K562 (cell line): ENCODE measurements at regions not wholly inside any gene's neighbourhood (a gene's known extent, or its start where the extent isn't known, plus 50 kb on each side); places are given as distances from the start of the nearest gene placed in this dataset.

Experiments used
- ATAC-seq: fragments of 200-7000 bp; cut with Tn5 transposase; 3 replicates; pipeline ENCODE4 v1.9.1; 2020; ENCODE audit warnings: moderate library complexity
- BruUV-seq: library from RNA; stranded (reverse); fragments of 400-500 nt; replicated peaks from 2 replicates; lab custom pipeline; 2021; lab: Mats Ljungman, UMichigan
- CTCF ChIA-PET: fragments of 300-600 bp; formaldehyde crosslinking; extraction: SDS; loops from one replicate; lab custom pipeline; 2021; ENCODE audit warnings: low intra/inter-chr PET ratio; lab: Yijun Ruan, JAX
- POLR2A ChIA-PET: fragments of 300-600, 350-650 bp; sonication (Branson Sonifier 250); formaldehyde crosslinking; extraction: SDS; loops from one replicate; lab custom pipeline; 2021; ENCODE audit warnings: antibody characterized with exemption, inconsistent platforms; lab: Yijun Ruan, JAX
- DNase-seq, 4 experiments: peaks; one replicate each; pipeline versions ENCODE4 v3.0.0 to v3.0.0-alpha.2; 2011 to 2018; ENCODE audit warnings: low spot score in 3 of 4, mixed read lengths in 3 of 4; ENCODE audit errors: extremely low read depth in 1 of 4
- FAIRE-seq: peaks from 2 replicates; lab custom pipeline; 2011; peaks lifted over from hg19 to GRCh38; lab: Jason Lieb, UNC
- H2AFZ ChIP-seq: 2 replicates; pipeline ENCODE4 v1.6.0; 2011; ENCODE audit warnings: low read depth, low read length, control low read depth, inconsistent platforms
- H3K27ac ChIP-seq: fragments of 200-600 bp; 3 replicates; pipeline ENCODE4 v1.8.0; 2011; ENCODE audit warnings: low read depth, mild to moderate bottlenecking, control low read depth, inconsistent platforms, low read length, moderate library complexity, mixed read lengths; ENCODE audit errors: extremely low read depth
- H3K27me3 ChIP-seq, 2 experiments: fragments of 300-600 bp in 1 of 2; 2 replicates in 1 of 2; 3 replicates in 1 of 2; pipeline versions ENCODE4 v1.6.0 to v1.8.0; 2011; ENCODE audit warnings: inconsistent platforms in 2 of 2, low read length in 2 of 2, mild to moderate bottlenecking in 1 of 2, mixed read lengths in 1 of 2, moderate library complexity in 1 of 2; ENCODE audit not compliant: control insufficient read depth in 2 of 2, insufficient read depth in 2 of 2
- H3K36me3 ChIP-seq: fragments of 300-600 bp; 3 replicates; pipeline ENCODE4 v1.8.0; 2011; ENCODE audit warnings: mild to moderate bottlenecking, low read length, inconsistent platforms; ENCODE audit not compliant: control insufficient read depth, insufficient read depth
- H3K4me1 ChIP-seq, 2 experiments: fragments of 200-600 bp in 1 of 2; replicated peaks in 1 of 2; 2 replicates in 1 of 2; 3 replicates in 1 of 2; pipeline versions ENCODE4 v1.5.1 to v1.8.0; 2011; ENCODE audit warnings: inconsistent platforms in 2 of 2, low read length in 2 of 2, mild to moderate bottlenecking in 1 of 2, mixed read lengths in 1 of 2, moderate library complexity in 1 of 2; ENCODE audit not compliant: control insufficient read depth in 2 of 2, insufficient read depth in 2 of 2
- H3K4me2 ChIP-seq: 2 replicates; pipeline ENCODE4 v1.6.1; 2011; ENCODE audit warnings: low read length, control low read depth, inconsistent platforms, mixed read lengths; ENCODE audit not compliant: insufficient read depth
- H3K4me3 ChIP-seq: fragments of 200-600 bp; sonication (generic), shearing (Covaris generic); 2 replicates; pipeline ENCODE4 v1.5.1; 2016; ENCODE audit warnings: control low read depth, inconsistent platforms
- H3K79me2 ChIP-seq: fragments of 200-600 bp; 3 replicates; pipeline ENCODE4 v1.8.0; 2011; ENCODE audit warnings: low read length, inconsistent platforms; ENCODE audit not compliant: control insufficient read depth, insufficient read depth
- H3K9ac ChIP-seq, 2 experiments: 2 replicates each; pipeline versions ENCODE4 v1.6.0 to v1.6.1; 2011; ENCODE audit warnings: low read depth in 2 of 2, low read length in 2 of 2, control low read depth in 1 of 2, inconsistent platforms in 1 of 2, mild to moderate bottlenecking in 1 of 2, mixed read lengths in 1 of 2; ENCODE audit not compliant: insufficient read depth in 1 of 2
- H3K9me1 ChIP-seq: one replicate; pipeline ENCODE4 v1.6.0; 2011; ENCODE audit warnings: inconsistent platforms, mild to moderate bottlenecking, low read length, moderate library complexity; ENCODE audit not compliant: control insufficient read depth, insufficient read depth
- H3K9me3 ChIP-seq: replicated peaks from 2 replicates; pipeline ENCODE4 v1.5.1; 2011; ENCODE audit warnings: low read depth, low read length, inconsistent platforms; ENCODE audit not compliant: control insufficient read depth, insufficient read depth
- H4K20me1 ChIP-seq: replicated peaks from 2 replicates; pipeline ENCODE4 v1.6.1; 2011; ENCODE audit warnings: low read length, inconsistent platforms, mixed read lengths; ENCODE audit not compliant: control insufficient read depth, insufficient read depth
- CC2D1A ChIP-seq: fragments of 450-650 bp; IDR thresholded peaks from 2 replicates; pipeline ENCODE4 v1.6.1; 2017; ENCODE audit warnings: mild to moderate bottlenecking
- ID3 ChIP-seq, 2 experiments: fragments of 250-450 bp in 1 of 2; fragments of 450-650 bp in 1 of 2; sonication (Bioruptor Pico) in 1 of 2; IDR thresholded peaks; 2 replicates each; pipeline versions ENCODE4 v1.6.1 to v1.8.0; 2016 to 2021; ENCODE audit warnings: mild to moderate bottlenecking in 2 of 2, moderate library complexity in 2 of 2, missing compliant biosample characterization in 1 of 2, missing genetic modification characterization in 1 of 2
- L3MBTL2 ChIP-seq: fragments of 450-650 bp; IDR thresholded peaks from 2 replicates; pipeline ENCODE4 v1.6.1; 2016; ENCODE audit warnings: mild to moderate bottlenecking, moderate library complexity
- MAX ChIP-seq: sonication (generic); formaldehyde crosslinking; IDR thresholded peaks from 2 replicates; pipeline ENCODE4 v1.9.0; 2022; ENCODE audit warnings: mild to moderate bottlenecking, missing genetic modification reagents
- MBD2 ChIP-seq: sonication (generic); IDR thresholded peaks from 2 replicates; pipeline ENCODE4 v1.6.1; 2016; ENCODE audit warnings: low read depth, borderline replicate concordance
- MCM7 ChIP-seq, 2 experiments: fragments of 450-650 bp; IDR thresholded peaks; 2 replicates each; pipeline ENCODE4 v1.6.1; 2016 to 2018
- NR1H2 ChIP-seq: sonication (generic); formaldehyde crosslinking; IDR thresholded peaks from 2 replicates; pipeline ENCODE4 v1.4.0; 2020; ENCODE audit warnings: mild to moderate bottlenecking, missing genetic modification reagents
- REST ChIP-seq, 2 experiments: fragments of 450-650 bp; formaldehyde crosslinking in 1 of 2; IDR thresholded peaks; 2 replicates each; pipeline versions ENCODE4 v1.4.0 to v1.6.1; 2014 to 2020; ENCODE audit warnings: mild to moderate bottlenecking in 2 of 2, borderline replicate concordance in 1 of 2, low read depth in 1 of 2
- ZNF197 ChIP-seq: fragments of 200-800 bp; sonication (Bioruptor generic); IDR thresholded peaks from 2 replicates; pipeline ENCODE4 v1.6.1; 2016; ENCODE audit warnings: low read depth, missing genetic modification characterization, missing compliant biosample characterization
- ZNF398 ChIP-seq: fragments of 250-450 bp; sonication (Bioruptor Pico); IDR thresholded peaks from 2 replicates; pipeline ENCODE4 v1.8.0; 2021; ENCODE audit warnings: moderate library complexity, mild to moderate bottlenecking, inconsistent platforms
- ZNF57 ChIP-seq: fragments of 450-650 bp; formaldehyde crosslinking; IDR thresholded peaks from 2 replicates; pipeline ENCODE4 v1.4.0; 2020; ENCODE audit warnings: mild to moderate bottlenecking, moderate library complexity
- in situ Hi-C: fragments of 300-500 bp; cut with MboI; formaldehyde crosslinking; loops from 4 replicates; pipeline ENCODE4 v1.15.0; 2018; ENCODE audit warnings: inconsistent platforms, mixed read lengths
- intact Hi-C: fragments of 100-400 bp; cut with micrococcal nuclease; formaldehyde crosslinking; loops from 2 replicates; pipeline ENCODE4 v1.14.2; 2022

- no peak for FAIRE-seq
- no TSS peak for BruUV-seq
- H2AFZ ChIP-seq, result no peak overlapping the region
- no peak for TF ChIP-seq MCM7 (IDR thresholded peaks at IDR 0.05)
- no peak for TF ChIP-seq NR1H2 (CRISPR knock-in tag)
- TF ChIP-seq MAX (CRISPR knock-in tag), result no peak
- no peak for TF ChIP-seq MBD2
- TF ChIP-seq ZNF398 (CRISPR knock-in tag), result no peak
- no peak for TF ChIP-seq ZNF57 (CRISPR knock-in tag)
- TF ChIP-seq ID3 (CRISPR knock-in tag; IDR thresholded peaks at IDR 0.05), result no peak
- no peak for TF ChIP-seq ID3 (tag; IDR thresholded peaks at IDR 0.05)
- TF ChIP-seq L3MBTL2, result no peak
- no peak for TF ChIP-seq ZNF197 (CRISPR knock-in tag)
- TF ChIP-seq REST (IDR thresholded peaks at IDR 0.05; ENCODE audit: borderline replicate concordance), result no peak
- no peak for TF ChIP-seq REST (CRISPR knock-in tag; IDR thresholded peaks at IDR 0.05; ENCODE audit: low read depth)
- TF ChIP-seq CC2D1A, result no peak
These were observed 461.3 kb upstream of the FAT3 start for GRCh38 chr11:91763331-91763730.

More at GRCh38 chr11:91763331-91763730, 461.3 kb upstream of the FAT3 start:
- Histone ChIP-seq H3K4me3 (no peak overlapping the region), H3K9me3 (no peaks in the 10 kb centered on the region), H3K4me2 (no peak overlapping the region), H3K27ac (no peak overlapping the region), H3K4me1 (no peaks in the 10 kb centered on the region), H3K27me3 (no peaks in the 10 kb centered on the region), H3K79me2 (no peaks in the 10 kb centered on the region), H3K9ac (no peak overlapping the region), H3K9me1 (no peaks in the 10 kb centered on the region), H4K20me1 (no peaks in the 10 kb centered on the region), H3K36me3 (no peaks in the 10 kb centered on the region)
- DNase-seq (no peak), ATAC-seq (no peak)
- CTCF ChIA-PET, result no interaction called here
- in situ Hi-C loops, result no loop called here
- POLR2A ChIA-PET, result no interaction called here
- intact Hi-C loops, result no loop called here
